Left cardiac atrium (tissue), 4 donors: ENCODE measurements at regions not wholly inside any gene's neighbourhood (a gene's known extent, or its start where the extent isn't known, plus 50 kb on each side); places are given as distances from the start of the nearest gene placed in this dataset.
"Not testable (repeated sequence)": the region's sequence is repeated elsewhere in the genome, so short reads cannot be mapped to it uniquely, and the experiment has no call there.

Source experiments
- ATAC-seq, 2 donors: fragments of 200-7000 bp; cut with Tn5 transposase; one replicate each; pipeline ENCODE4 v1.9.1; 2020; ENCODE audit warnings: mild to moderate bottlenecking in 2 of 2, moderate library complexity in 2 of 2
- DNase-seq: peaks from one replicate; pipeline ENCODE4 v3.0.0-alpha.2; 2020
- intact Hi-C, 2 donors: fragments of 100-400 bp; cut with DNase I; formaldehyde crosslinking; loops; one replicate each; pipeline versions ENCODE4 v1.14.1 to v1.15.1; 2022 to 2023
- donor health status: DM: no; HTN: yes; CAD: no.
- donor health status: DM: no; HTN: yes; CAD: no; lungs with severe emphysema.
- donor health status: DM: yes; HTN: yes; CAD: no.
- donor health status: Dilated cardiomyopathy.

DNA sequence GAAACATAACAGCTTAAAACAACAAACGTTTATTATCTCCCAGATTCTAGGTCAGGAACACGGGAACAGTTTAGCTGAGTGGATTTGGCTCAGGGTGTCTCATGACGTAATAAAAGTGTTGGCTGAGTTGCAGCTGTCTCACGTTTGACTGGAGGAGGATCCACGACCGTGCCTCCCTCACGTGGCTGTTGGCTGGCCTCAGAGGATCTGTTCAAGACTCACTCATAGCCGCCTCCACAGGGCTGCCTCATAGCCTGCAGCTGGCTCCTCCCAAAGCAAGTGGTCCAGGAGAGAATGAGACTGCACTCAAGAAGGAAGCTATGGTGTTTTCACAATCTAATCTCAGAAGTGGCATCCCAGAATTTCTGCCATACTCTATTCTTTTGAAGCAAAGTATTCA lies 167.1 kb downstream of the RPRM start:
- intact Hi-C loops, result no loop called here
- DNase-seq, result no peak
- ATAC-seq, result peak in 1 of 2 donors; percentile 95

DNA sequence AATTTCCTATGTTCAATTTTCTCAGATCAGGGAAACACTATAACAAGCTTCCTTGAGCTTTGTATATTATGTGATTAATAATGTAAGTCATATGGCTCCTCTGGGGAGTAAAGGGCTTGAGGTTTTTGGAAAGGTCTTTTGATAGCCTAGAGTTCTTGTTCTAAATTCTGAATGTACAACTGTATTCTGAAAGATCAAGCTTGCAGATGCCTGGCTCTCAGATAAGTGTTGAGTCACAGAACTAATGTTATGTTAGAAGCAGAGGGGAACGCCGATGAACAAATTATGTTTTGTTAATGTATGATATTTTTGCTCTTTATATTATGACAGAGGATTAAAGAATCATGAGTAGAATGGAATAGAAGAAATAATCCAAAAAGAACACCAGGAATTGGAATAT lies 170.1 kb downstream of the RPRM start:
- intact Hi-C loops, result no loop called here
- DNase-seq (no peak), ATAC-seq (no peak)

DNA sequence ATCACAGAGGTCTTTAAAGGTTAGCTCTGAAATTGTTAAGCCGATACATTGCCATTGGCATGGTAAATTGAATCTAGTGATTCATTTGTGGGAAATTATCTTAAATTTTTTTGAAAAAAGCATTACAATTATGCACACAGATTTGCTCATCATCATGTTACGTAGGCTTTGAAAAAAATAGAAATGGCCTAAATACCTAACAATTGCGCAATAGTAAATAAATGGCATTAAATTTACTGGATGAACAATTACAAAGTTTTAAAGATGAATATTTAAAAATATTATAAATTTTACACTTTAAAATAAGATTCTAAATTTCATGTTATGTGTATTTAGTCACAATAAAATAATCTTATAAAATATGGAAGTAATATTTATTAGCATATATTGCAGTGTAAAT lies 171.3 kb downstream of the RPRM start:
- no peak for ATAC-seq
- intact Hi-C loops, result no loop called here
- no peak for DNase-seq

DNA sequence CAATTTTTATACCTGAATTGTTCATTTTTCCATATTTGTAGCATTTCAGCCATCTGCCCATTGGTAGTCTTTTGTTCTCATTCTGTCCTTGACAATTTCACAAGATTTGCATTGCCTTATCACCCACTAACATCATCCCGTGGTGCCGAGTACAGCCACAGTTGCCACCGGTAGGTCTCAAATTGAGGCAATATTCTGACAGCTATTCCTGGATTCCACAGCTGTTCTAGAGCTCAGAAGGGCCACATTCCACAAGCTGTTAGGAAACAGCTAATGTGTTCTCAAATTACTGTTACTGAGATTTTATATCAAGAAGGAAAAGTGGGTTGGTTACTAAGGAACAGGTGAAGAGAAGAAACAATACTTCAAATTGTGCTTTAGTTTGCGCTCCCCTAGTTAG lies 178.8 kb downstream of the RPRM start:
- intact Hi-C loops, result no loop called here
- DNase-seq (no peak), ATAC-seq (no peak)

DNA sequence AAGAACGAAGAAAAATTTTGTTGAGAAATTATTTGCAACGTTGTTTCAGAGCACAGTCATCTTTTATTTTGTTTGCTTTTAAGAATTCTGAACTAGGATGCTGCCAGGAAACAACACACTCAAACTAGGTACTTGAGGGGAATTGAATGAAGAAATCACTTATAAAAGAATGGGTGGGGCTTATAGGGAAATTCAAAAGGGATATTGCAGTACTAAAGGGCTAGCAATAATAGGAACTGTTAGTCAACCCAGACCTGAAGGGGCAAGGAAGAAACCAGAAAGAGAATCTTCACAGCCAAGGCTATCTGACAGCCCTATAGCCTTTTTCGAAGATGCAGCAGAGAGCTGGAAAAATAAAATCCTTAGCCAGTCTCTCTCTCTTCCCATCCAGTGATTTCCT lies 179.3 kb downstream of the RPRM start:
- DNase-seq (no peak), ATAC-seq (no peak)
- intact Hi-C loops, result no loop called here

DNA sequence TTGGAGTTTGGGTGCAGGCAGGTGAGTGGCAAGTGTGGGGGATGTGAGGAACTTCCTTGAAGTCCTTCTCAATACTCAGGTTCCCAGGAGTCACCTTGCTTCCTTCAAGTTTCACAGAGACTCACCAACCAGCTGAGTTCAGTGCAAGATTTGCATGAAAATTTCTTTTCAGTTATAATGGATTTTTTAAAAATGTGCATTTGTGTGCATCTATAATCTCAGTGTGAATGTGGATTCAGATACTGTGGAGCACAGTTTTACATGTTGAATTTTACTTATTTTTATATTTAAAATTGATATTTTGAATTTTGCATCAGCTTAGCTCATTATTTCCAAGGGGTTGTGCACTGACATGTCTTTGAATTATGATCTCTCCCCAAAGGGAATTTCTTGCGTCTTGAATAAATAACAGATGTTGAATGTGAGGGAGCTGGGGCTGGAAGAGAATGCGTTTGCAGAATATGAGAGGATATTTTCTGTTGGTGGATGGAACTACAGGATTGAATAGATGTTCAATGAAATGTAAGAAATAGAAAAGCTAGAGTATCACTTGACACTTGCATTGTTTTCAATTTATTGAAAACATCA lies 184.3 kb downstream of the RPRM start:
- DNase-seq (no peak), ATAC-seq (no peak)
- intact Hi-C loops, result no loop called here

DNA sequence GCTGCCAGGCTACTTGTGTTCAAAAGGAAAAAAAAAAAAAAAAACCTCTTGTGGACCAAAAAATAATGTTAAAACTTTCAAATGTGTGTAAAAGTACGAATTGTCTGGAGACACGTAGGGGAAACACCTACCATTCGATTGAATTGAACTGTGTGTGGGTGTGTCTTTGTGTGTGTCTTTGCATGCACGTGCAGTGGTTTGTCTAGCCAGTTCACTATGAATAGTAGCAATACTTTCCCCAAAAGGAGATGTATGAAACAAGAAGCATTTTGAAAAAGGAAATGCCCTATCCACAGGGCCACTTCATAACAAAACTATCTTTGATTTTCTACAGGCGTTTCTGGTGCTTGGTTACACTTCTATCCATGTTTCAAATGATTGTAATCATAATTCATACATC lies 186.8 kb downstream of the RPRM start:
- no peak for DNase-seq
- intact Hi-C loops, result no loop called here
- ATAC-seq, result no peak

DNA sequence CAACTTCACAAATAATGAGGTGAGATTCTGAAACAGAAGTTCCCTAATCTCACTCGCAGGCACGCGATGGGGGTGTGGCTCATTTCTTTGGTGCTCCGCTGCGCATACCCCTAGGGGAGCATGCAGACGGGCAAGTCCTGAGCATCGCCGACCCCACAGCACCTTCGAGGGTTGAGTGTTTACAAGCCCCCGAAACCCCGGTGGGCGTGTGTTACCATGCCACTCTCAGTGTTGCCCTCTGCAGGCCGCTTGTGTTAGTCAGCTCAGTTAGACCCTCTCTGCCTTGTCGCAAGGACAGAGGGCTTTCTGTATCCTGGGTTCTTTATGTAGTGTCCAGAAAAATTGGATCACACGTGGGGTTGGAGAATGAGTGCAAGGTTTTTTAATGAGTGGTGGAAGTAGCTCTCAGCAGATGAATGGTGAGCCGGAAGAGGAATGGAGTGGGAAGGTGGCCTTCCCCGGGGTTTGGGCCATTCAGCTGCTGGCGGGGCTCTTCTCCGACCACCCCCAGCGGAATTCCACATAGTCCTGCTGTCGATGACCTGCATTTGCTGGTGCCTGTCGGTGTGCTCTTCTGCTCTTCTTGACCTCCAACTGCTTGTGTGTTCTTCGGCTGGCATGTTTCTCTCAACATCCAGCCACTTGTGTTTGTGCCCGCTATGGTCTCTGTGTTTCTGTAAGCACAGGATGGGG lies 191.3 kb downstream of the RPRM start:
- DNase-seq, result no peak
- intact Hi-C loops, result no loop called here
- no peak for ATAC-seq

DNA sequence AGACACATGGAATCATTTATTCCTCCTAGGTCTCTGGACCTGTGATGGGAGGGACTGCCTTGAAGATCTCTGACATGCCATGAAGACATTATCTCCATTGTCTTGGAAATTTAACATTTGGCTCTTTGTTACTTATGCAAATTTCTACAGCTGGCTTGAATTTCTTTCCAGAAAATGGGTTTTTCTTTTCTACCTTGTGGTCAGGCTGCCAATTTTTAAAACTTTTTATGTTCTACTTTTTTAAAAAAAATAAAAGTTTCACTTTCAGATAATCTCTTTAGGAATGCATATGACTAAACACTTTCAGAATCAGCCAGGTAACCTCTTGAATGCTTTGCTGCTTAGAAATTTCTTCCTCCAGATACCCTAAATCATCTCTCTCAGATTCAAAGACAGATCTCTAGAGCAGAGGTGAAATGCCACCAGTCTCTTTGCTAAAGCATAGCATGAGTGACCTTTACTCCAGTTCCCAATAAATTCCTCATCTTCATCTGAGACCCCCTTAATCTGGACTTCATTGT lies 209.6 kb downstream of the RPRM start:
- no peak for DNase-seq
- ATAC-seq, result no peak
- intact Hi-C loops, result no loop called here

DNA sequence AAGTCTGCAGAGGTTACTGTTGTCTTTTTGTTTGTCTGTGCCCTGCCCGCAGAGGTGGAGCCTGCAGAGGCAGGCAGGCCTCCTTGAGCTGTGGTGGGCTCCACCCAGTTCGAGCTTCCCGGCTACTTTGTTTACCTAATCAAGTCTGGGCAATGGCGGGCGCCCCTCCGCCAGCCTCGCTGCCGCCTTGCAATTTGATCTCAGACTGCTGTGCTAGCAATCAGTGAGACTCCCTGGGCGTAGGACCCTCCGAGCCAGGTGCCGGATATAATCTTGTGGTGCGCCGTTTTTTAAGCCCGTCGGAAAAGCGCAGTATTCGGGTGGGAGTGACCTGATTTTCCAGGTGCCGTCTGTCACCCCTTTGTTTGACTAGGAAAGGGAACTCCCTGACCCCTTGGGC lies 221.7 kb downstream of the RPRM start:
- DNase-seq, ATAC-seq, intact Hi-C loops: not testable (repeated sequence)

DNA sequence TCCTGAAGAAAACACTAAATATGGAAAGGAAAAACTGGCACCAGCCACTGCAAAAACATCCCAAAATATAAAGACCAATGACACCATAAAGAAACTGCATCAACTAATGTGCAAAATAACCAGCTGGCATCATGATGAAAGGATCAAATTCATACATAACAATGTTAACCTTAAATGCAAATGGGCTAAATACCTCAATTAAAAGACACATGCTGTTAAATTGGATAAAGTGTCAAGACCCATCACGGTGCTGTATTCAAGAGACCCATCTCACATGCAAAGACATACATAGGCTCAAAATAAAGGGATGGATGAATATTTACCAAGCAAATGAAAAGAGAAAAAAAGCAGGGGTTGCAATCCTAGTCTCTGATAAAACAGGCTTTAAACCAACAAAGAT lies 231.9 kb downstream of the RPRM start:
- DNase-seq, ATAC-seq, intact Hi-C loops: not testable (repeated sequence)

DNA sequence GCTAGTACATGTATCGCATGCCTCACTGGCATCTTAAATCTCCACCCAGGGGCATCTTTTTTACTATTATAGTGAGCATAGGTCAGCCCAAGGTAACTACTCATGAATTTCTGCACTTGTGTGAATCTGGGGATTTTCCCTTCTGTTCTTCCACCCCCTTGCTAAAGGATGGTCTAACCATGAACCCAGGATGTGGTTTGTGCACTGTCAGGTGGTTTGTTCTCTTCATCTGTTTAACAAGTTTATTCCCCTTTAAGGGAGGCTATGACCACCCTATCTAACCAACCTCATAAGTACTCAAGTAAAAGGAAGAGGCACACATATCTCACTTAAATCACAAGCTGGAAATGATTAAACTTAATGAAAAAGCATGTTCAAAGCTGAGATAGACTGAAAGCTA lies 243.0 kb downstream of the RPRM start:
- intact Hi-C loops, result no loop called here

DNA sequence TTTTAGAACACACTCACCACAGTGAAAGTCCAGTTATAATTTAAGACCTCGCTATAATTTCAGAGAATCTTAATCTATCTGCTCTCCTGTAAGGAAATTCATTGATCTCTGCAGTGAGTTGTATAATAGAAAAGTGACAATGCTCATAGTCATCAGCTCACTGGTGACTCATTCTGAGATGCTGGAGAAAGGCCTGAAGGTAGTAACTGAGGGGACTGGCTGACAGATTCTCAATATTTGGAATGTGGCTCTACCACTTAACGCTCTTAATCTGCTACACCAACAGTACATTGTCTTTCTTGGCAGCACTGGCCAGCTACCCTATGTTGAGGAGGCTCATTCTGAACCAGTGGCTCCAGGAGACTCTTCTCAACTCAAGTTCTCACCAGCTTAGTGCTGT lies 246.1 kb downstream of the RPRM start:
- ATAC-seq (no peak), DNase-seq (no peak)
- intact Hi-C loops, result no loop called here

More for the DNA sequence above, 243.0 kb downstream of the RPRM start:
- no peak for DNase-seq
- no peak for ATAC-seq

DNA sequence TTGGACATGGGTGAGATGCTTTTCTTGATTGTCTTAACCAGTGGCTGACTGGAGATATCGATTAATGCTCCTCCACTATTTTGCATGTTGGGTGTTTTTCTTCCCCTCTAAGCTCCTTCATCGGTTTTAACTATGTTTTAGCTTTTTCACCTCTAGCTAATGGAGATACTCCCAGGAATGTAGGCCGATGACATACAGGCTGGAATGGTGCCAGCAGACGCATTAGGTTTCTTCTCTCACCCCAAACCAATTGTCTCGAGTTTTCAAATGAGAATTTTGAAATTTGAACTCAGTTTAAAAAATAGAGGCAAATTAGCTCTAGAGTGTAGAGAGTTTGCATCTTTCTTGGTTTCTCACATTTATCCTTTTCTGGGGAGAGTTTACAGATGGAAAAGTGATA lies 247.6 kb downstream of the RPRM start:
- ATAC-seq (no peak), DNase-seq (no peak)
- intact Hi-C loops, result no loop called here

DNA sequence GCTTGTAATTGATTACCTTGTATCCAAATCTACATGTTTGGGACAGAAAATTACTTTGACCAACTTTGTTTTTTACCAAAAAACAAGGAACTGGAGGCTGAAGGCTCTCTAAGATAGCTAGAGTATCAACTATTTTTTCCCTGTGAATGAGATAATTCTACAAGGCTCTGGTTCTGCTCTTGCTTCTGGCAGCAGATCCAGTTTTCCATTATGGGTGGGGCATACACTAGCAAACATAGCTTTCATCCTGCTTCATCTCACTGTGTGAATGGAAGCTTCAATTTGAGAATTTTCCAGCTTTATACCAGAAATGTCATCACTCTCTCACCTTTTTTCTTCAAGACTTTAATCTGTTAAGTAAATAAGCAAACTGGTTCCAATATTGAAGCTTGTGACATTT lies 249.7 kb downstream of the RPRM start:
- no peak for DNase-seq
- intact Hi-C loops, result no loop called here
- ATAC-seq, result no peak

DNA sequence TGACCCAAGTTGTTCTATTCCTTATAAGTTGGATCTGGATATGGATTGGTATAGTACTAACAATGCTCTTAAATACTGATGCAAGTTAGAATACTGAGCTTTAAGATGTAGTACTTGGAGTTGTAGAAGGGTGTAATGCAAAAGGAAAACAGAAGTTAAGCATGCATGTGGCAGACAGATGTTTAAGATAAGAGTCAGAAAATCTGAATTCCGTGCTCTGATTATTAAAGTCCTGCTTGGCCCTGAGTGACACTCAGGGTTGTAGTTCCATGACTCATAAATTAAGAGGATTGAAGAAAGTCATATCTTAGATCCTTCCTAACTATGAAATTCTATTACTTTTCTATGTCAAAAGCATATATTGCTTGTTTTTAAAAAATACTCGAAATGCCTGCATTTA lies 250.6 kb downstream of the RPRM start:
- no peak for DNase-seq
- ATAC-seq, result no peak
- intact Hi-C loops, result no loop called here

DNA sequence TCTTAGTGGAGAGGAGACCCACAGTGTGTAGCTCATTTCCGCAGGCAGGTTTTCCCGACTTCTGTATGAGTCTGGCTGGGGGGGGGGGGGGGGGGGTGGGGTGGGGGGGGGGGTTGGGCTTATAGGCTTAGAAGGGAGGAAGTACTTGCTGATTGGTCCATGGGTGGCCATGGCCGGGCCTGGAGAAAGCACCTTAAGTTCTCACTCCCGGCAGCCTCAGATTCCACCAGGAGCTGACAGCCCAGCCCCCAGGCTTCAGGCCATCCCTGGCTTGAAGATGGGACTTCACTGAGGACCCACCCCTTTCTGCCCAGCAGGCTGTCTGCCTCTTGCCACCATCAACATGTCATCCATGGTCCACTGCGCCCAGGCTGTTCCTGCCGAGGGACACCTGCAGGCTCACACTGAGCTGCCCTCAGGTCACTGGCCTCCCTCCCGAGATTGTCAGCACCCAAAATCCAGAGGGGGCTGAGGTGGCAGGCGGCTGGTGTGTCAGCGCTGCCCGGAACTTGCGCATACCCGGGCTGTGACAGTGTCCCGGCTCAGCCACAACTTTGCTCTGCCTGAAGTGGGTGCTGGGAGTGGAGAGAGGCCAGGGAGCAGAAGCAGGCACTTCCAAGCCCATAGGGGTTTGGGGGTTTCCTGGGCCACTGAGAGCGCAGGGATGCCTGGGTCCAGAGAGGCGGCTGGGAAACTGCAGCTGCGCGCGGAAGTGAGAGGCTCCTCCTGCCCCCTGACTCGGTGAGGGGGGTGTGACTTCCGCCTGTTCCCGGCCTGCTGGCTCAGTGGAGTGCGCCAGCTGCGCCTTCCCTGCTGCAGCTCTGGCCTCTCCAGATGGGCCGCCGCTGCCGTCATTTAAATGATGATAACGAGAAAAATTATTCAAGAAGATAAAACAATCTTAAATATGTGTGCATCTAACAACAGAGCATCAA lies 256.1 kb downstream of the RPRM start:
- DNase-seq (no peak), ATAC-seq (no peak)
- intact Hi-C loops, result no loop called here

DNA sequence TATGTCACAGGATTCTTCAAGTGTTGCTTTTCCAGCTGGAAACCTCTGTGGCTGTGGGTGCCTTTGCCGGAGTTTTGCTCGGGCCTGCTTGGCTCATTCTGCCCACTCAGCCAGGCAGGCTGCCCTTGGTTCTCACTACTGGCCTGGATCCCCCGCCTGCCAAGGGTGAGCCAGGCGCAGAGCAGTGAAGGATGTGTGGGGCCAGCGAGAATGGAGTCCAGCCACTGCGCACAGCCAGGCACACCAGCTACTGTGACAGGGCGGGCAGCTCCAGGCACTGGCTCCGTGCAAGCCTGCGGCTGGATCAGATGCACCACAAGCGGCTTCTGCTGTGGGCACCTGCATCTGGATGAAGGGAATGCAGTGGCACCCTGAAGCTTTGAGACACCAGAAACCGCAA lies 257.1 kb downstream of the RPRM start:
- intact Hi-C loops, result no loop called here
- ATAC-seq, result no peak

DNA sequence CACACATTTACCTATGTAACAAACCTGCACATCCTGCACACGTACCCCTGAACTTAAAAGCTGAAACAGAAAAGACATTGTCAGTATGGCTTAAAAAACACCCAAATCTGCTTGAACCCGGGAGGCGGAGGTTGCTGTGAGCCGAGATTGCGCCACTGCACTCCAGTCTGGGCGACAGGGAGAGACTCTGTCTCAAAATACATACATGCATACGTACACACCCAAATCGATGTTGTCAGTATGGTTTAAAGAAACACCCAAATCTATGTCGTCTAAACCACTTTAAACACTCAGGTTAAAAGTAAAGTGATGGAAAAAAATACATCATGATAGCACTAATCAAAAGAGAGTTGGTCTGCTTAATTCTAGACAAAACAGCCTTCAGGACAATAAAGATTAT lies 257.5 kb downstream of the RPRM start:
- intact Hi-C loops, result no loop called here
- DNase-seq, result no peak
- no peak for ATAC-seq

More for the DNA sequence above, 257.1 kb downstream of the RPRM start:
- DNase-seq, result no peak

DNA sequence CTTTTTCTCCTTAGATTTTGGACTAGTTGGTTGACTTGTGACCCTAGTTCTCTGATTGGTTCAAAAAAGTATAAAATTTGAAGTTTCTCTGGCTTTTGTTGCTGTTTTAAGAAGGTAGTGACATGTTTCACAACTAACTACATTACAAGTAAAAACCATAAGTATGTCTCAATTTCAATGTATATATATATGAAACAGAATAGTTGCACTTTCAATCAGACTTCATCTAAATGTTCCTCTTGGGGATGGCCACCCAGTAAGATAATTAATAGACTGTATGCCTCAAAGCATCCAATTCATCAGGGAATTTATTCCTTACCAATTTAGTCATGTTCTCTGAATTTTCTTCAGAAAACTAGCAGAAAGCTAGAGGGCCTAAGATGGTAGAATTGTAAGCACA lies 259.7 kb downstream of the RPRM start:
- DNase-seq (no peak), ATAC-seq (no peak)
- intact Hi-C loops, result no loop called here
